GM21786 (cell line): ENCODE measurements at regions not wholly inside any gene's neighbourhood (a gene's known extent, or its start where the extent isn't known, plus 50 kb on each side); places are given as distances from the start of the nearest gene placed in this dataset.

Experiments used
- ATAC-seq: cut with Tn5 transposase; IDR thresholded peaks from one replicate; pipeline ENCODE4 v1.9.1; 2021; ENCODE audit not compliant: unreplicated experiment

DNA sequence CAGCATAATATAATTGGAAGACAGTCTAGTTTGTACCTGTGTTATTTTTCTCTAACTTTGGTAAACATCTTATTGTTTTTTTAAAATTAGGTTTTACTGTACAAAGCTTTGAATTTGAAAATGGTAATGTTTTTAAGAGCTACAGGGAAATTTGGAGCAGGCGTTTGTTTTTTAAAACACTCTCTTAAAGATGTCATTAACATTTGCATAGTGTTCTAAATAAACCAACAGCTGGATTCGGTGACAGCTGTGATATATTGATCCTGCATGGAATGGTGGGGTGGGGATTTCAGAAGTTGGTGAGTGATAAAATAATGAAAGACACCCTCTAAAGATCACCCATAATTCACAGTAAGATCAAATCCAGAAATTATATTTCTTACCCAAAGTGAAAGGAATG is 97.9 kb upstream of the PRL start:
- no peak for ATAC-seq

DNA sequence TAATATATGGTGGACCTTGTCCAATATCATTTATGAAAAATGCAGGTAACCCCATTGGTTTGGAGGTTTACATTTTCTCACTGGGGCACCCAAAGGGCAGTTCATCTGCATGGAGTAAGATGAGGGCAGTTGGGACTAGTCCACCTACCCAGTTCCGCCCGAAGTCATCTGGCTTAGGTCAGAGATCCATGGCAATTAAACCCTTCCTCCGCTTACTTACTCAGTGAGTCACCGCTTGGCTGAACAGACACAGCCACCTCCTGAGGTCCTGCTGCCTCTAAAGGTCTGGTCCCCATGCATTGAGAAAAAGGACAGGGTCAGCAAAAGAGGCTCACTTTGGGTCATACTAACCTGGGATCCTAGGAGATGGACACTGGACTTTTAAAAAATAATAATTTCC is 102.9 kb upstream of the PRL start:
- no peak for ATAC-seq

DNA sequence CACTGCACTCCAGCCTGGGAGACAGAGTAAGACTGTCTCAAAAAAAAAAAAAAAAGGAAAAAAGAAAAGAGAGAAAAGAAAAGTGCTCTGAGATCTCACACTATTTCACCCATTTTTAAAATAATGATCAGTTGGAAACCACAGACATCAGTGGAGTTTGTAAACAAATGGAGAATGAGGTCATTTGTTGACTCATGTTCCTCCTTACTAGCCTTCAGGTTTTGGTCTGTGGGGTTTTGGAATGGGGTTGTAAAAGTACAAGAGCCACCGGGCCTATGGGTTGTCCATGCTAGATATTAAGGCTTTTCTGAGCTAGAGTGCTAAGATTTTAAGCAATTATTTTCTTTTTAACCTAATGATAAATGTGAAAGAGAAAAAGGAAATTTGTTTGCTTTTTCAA is 104.4 kb upstream of the PRL start:
- ATAC-seq = no peak

DNA sequence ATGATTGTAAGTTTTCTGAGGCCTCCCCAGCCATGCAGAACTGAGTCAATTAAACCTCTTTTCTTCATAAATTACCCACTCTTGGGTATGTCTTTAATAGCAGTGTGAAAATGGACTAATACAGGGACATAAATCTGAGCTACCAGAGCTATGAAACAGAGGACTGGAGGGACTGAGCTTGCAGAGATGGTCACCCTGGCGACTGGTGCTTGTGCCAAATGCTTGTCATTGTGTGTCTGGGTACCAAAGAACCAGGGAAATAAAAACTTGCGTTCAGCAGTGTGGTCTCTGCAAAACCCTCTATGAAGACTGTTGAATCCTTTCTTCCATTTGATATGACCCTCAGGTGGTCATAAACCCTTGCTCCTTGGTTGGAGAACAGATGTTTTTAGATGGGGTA is 105.1 kb upstream of the PRL start:
- ATAC-seq = no peak

DNA sequence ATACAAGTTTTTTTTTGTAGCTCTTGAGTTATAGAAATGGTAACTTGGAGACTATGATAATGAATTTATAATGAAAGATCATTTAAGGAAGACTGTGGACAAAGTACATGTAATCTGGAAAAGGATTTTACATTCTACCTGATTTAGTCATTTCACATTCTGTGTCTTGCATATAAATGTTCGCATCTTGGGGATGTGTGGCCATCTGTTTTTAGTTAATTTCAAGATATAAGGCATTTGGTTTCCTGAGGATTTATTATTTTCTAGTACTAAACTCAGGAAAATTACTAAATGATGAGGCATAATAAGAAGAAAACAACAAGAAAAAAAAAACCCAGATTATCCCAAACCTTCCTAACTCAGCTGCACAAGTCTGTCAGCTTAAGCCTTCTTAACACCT is 112.7 kb upstream of the PRL start:
- ATAC-seq = no peak

DNA sequence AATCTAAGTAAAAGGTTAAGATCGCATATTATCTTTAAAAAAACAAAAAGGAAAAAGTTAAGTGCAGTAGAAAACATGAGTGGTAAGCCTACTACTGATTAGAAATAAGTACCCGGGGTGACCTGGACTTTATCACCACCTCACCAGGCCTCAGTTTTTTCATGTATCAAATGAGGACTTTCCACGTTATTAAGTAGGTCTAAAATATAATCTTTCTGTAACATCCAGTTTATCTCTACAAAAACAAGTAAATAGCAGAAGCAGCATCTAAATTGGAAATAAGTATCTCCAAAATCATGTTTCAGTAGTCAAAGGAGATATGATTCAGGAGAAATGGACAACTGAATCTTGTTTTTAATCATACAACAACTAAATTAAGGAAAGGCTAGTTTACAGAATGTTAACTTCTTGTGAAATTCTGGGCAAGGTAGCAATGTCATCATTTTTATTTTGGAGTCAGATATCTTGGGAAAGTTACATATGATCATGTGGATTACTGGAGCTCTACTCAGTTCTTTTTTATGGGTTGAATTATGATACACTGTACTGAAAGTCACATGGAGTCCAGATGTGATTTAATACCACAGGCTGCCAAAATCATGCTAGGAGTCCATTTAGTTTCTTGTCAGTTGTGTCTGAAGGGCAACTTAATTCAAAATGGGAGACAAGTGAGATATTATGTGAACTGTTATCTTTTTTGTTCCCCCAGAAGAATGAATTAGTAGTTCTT is 114.7 kb upstream of the PRL start:
- no peak for ATAC-seq

DNA sequence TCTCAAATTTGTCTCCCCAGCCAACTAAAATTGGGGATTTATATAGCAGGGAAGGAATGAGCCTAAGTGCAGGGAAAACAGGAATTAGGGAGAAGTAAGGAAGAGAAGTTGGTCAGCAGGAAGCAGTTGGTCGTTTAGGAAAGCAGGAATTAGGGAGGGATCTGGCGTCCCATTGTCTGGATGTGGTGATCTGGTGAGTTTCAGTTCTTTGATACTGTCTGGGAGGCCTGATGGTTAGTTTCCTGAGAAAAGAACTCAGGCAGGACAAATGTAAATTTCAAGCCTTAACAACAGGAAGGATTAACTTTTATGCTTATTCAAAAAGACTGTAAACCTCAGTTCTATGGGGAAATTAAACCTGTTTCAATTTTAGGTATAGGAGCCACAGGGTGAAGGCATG is 116.2 kb upstream of the PRL start:
- ATAC-seq = no peak

DNA sequence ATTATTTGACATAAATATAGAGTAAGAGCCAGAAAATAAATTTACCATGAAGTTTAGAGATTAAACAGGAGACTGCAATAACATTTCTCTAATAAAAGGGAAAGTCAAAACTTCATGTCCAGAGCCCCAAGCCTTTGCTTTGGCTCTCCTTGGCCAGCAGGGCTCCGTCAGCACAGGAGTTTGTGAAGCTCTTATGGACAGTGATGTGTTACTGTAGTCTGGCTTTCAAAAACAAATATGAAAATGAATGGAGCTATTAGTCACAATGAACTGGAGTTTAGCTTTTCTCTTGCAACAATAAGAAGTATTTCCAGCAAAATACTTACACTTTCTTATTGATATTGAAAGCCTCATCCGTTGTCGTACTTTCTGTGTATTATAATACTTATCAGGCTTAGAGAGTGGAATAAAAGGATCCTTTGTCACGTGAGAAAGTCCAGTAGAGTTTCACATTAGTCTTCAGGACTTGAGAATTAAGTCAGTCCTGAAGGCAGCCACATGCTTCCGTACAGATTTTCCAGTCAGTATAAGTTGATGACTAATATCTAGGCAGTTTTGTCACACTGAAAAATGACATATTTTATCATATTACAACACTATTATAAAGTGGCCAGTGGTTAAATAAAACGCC is 117.0 kb upstream of the PRL start:
- ATAC-seq = no peak

DNA sequence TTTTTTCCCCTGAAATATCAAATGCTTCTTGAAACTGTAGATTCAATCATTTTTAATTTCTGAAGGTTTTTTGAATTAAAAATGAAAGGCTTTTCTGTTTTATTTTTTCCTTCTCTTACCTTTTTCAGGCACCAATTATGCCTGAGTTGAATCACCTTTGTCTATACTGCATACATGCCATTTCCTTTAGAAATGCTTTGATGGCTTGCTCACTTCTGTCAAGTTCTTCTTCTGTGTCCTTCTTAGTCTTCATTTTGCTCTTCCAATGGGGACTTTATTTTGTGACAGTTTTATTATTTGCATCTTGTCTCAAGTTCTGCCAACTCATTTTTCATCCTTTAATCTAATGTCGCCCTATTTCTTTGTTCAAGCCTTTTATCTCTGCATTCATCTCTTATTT is 121.9 kb upstream of the PRL start:
- no peak for ATAC-seq

DNA sequence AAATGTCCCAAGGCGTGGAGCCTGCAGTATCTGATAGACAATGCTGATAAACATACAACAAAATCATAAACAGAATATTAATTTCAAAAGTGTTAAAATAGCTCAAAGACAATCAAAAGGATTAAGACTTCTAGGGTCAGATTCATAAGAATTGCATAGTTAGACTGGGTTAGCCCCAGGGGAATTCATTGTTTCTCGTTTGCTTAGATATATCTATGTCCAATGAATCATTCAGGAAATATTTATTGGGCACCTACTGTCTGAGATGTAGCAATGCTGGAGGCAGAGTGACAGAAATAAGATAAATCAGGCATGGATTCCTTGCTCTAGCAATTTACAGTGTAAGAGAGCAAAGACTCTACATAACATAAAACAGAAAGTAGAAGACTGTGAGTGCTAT is 124.4 kb upstream of the PRL start:
- ATAC-seq = no peak

DNA sequence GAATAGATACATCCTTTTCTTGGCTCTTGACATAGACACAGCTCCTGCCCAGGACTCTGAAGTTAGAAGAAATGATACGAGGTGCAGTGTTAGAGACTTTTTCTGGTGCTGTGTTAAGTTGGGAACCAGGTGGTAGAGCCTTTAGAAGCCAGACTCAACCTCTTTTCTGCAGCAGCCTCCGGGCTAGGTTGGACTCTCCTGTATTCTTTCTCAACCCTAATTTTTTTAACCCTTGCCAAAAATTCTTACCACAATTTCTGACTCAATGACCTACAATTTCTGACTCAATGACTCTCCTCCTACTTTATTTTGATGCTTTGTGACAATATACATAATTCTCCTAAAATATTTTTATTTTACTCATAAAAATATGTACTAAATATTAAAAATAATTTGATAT is 127.4 kb upstream of the PRL start:
- ATAC-seq = no peak

DNA sequence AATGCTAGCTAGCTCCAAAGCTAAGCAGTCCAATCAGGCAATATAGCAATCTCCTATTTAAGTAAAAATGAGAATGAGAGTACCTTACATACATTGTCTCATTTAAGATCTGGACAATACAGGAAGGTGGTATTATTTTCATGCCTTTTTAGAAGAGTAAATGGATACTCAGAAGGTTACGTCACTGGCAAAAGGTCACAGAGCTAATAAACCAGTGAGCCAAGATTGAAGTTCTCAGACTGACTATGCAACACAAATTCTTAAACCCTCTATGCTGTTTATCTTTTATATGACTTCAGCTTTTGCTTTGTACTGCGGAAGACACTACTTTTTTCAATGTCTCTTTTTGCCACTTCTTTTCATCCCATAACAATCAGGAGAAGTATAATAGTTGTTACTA is 135.2 kb upstream of the PRL start:
- ATAC-seq = no peak

DNA sequence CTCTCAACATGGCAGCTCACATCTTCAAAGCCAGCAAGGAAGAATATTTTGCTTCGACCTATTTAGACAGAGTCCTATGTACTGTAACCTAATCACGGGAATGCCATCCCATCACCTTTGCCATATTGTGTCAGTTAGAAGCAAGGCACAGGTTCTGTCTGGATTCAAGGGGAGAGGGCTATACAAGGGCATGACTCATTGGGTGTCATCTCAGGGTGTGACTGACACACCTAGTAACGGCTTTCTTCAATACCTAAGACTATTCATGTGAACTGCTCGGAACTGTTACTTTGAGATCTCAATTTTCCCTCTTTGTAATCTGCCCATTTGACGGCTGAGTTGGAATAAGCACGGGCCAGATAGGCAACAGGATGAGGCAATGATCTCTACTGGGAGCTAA is 135.6 kb upstream of the HDGFL1 start:
- ATAC-seq = no peak

DNA sequence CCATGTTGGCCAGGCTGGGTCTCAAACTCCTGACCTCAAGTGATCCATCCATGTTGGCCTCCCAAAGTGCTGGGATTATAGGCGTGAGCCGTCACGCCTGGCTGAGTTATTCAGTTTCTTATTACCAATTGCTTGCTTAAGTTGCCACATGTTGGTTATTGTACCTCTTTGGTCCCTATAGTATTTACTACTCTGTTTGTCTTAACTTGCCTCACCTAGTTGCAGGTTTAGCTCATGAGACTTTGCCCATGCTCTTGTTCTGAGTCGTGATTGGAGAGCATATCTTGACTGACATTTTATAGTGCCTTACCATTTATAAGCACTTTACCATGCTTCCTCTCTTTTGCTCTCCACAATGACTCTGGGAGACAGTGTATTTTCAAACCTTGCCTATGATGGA is 134.2 kb upstream of the HDGFL1 start:
- no peak for ATAC-seq

DNA sequence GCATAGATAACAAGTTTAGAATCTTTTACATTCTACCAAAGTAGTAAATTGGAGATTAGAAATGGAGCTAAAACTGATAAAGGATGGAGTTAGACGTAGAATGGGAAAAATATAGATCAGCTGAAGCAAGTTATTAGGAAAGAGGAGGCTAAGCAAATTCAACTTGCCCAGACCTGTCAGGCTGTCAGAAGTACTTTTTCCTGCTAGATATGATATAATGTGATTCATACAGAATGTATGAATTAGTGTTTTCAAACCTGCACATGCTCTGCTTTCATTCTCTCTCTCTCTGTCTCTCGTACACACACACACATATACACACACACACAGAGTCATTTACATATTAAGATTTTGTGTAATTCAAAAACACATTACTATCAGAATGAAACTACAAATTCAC is 133.2 kb upstream of the HDGFL1 start:
- ATAC-seq = no peak

DNA sequence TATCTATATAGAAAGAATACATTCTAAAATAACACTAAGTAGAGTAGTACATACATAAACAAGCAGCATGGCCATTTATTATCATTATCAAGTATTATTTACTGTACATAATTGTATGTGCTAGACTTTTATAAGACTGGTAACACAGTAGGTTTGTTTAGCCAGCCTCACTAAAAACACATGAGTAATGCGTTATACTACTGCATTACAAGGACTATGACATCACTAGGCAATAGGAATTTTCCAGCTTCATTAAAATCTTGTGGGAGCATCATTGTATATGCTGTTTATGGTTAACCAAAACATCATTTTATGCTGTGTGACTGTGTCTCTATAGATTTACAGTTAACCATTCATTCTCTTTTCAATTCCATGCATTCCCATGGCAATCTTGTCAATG is 131.7 kb upstream of the HDGFL1 start:
- no peak for ATAC-seq

DNA sequence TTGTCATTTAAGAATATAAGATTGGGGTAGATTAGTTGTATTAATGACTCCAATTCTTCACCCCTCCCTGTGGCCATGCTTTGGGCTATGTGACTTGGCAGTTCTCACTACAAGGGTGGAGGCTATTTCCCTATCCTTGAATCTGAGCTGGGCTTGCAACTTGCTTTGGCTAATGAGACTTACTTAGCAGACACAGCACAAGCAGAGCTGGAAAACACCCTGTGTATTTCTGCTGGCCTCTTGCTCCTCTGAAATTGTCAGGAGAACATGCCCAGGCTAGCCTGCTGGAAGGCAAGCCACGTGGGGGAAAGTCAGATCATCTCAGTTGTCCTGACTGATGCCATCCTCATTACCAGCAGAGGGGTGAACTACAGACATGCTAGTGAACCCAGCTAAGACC is 126.5 kb upstream of the HDGFL1 start:
- ATAC-seq = no peak

DNA sequence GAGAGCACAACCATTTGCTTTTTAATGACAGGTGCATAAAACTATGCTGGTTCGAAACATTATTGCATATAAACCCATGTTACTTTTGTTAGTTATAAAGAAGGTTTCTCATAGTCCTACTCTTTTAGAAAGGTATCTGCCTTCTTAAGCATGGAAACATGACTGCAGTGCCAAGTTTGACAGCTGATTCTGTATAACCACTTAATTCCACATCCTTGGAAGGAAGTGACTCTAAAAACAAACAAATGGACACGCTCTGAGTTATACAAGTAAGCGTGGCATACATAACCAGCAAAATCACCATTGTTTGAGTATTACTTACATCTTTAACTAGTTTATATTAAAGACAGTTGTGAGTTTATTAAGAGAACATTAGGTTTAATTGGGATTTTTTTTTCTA is 125.0 kb upstream of the HDGFL1 start:
- ATAC-seq = no peak

DNA sequence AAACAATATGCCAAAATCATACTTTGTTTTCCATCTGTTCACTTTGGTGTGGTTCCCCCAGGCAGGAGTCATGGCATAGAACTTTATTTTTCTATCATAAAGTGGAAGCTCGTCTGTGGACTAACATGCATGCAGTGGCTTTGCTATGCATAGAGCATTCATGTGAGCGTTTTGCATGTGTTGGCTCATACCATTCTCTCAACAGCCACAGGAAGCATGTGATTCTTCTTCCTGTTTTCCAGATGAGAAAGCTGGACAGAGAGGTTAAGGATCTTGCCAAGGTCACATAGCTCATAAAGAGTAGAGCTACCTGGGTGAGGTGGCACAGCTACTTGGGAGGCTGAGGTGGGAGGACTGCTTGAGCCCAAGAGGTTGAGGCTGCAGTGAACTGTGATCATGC is 123.4 kb upstream of the HDGFL1 start:
- no peak for ATAC-seq

DNA sequence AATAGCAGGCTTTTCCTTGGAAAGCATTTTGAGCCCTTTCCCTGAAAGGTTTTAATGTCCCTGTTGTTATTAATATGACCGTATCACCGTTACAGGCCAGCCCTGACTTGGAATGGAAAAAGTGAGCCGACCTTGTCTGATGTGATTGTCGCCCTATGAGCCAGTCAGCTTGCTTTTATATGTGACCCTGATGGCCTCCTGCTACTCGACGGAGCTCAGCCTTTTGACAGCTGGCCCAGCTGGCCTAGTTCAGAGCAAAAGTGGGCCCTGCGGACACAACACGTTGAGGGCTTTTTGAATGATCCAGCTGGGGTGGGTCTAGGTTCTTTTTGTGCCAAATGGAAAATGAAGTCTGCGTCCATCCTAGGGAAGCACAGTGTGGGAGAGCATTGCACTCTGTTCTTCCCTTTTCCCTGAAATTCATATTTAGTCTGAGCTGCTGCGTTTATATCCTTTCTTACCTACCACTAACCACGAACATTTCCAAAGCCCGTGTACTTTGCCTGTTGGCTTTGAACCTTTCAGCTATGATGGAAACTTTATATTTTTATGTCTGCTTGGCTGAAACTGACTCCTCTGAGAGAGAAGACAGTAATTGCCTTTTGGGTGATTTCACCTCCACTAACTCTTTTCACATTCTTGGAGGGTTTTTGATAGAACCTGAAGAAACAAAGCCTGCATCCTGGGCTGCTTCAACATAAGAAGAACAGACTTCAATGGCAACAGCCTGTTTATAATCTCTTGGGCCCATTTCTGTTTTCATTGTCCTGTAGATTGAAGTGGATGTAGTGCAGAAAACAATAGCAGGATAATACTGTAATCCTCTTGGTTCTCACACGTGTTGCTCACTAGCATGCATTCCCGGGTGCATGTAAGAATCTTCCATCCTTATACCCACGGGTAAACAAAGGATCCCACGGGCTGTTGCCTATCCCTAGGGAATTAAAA is 121.8 kb upstream of the HDGFL1 start:
- no peak for ATAC-seq

DNA sequence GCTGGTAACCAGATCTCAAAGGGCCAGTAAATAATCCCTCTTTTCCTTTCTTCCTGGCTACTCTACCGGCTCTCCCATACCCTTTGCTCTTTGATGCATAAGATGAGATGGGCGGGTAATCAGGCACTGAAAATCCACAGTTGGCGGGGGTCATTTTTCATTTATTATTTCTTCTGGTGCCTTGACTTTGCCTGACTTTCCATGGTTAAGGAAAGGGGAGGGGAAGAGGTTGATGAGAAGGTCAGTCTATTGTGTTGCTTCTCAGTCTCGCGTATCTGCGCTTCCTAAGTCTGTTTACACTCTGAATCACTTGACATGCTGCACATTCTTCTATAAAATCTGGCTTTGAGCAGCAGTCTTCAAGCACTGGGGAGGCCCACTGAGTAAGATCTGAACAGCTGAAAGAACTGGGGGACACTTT is 121.1 kb upstream of the HDGFL1 start:
- ATAC-seq = no peak

DNA sequence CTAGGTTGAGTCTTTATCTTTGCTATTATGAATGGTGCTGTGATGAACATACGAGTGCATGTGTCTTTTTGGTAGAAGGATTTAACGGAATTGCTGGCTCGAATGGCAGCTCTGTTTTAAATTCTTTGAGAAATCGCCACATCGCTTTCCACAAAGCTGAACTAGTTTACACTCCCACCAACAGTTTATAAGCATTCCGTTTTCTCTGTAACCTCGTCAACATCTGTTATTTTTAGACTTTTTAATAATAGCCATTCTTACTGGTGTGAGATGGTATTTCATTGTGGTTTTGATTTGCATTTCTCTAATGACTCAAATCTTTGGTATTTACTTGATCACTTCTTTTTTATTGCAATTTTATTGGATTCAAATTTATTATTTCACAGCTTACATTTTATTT is 117.4 kb upstream of the HDGFL1 start:
- no peak for ATAC-seq
